Karpas-422 (cell line): ENCODE measurements at regions not wholly inside any gene's neighbourhood (a gene's known extent, or its start where the extent isn't known, plus 50 kb on each side); places are given as distances from the start of the nearest gene placed in this dataset.

Experiments used
- DNase-seq: peaks from one replicate; pipeline ENCODE4 v3.0.0-alpha.2; 2015
- H2AFZ ChIP-seq: fragments of 200-600 bp; sonication (generic); 2 replicates; pipeline ENCODE4 v1.6.1; 2014; ENCODE audit warnings: antibody characterized with exemption, low read length, mixed read lengths
- H3K27ac ChIP-seq: fragments of 200-600 bp; sonication (generic); 2 replicates; pipeline ENCODE4 v1.5.1; 2014; ENCODE audit warnings: mild to moderate bottlenecking, low read length, moderate library complexity
- H3K27me3 ChIP-seq: fragments of 200-600 bp; sonication (generic); 2 replicates; pipeline ENCODE4 v1.6.1; 2014; ENCODE audit warnings: low read length, mixed read lengths
- H3K36me3 ChIP-seq: fragments of 200-600 bp; sonication (generic); 2 replicates; pipeline ENCODE4 v1.6.1; 2014; ENCODE audit warnings: low read length, mixed read lengths; ENCODE audit not compliant: insufficient read depth
- H3K4me1 ChIP-seq: fragments of 200-600 bp; sonication (generic); 2 replicates; pipeline ENCODE4 v1.6.1; 2014; ENCODE audit warnings: mild to moderate bottlenecking, low read length, mixed read lengths
- H3K4me2 ChIP-seq: fragments of 200-600 bp; sonication (generic); 2 replicates; pipeline ENCODE4 v1.6.1; 2014; ENCODE audit warnings: low read length, low read depth, mild to moderate bottlenecking; ENCODE audit not compliant: poor library complexity, severe bottlenecking
- H3K4me3 ChIP-seq: fragments of 200-600 bp; sonication (generic); 2 replicates; pipeline ENCODE4 v1.5.1; 2014; ENCODE audit warnings: mild to moderate bottlenecking, antibody characterized with exemption, low read length, mixed read lengths
- H3K79me2 ChIP-seq: fragments of 200-600 bp; sonication (generic); 2 replicates; pipeline ENCODE4 v1.6.1; 2014; ENCODE audit warnings: mild to moderate bottlenecking, low read length, mixed read lengths
- H3K9ac ChIP-seq: fragments of 200-600 bp; sonication (generic); 2 replicates; pipeline ENCODE4 v1.6.0; 2014; ENCODE audit warnings: low read length
- H3K9me2 ChIP-seq: fragments of 200-600 bp; sonication (generic), shearing (Covaris generic); replicated peaks from 2 replicates; pipeline ENCODE4 v1.6.0; 2014; ENCODE audit warnings: mild to moderate bottlenecking, low read length, moderate library complexity; ENCODE audit not compliant: insufficient read depth
- H3K9me3 ChIP-seq: fragments of 300-700, 200-600 bp; sonication (generic); 2 replicates; pipeline ENCODE4 v1.6.1; 2014; ENCODE audit warnings: low read length, mixed read lengths
- H4K20me1 ChIP-seq: fragments of 200-600 bp; sonication (generic); 2 replicates; pipeline ENCODE4 v1.6.1; 2014; ENCODE audit warnings: mild to moderate bottlenecking, antibody characterized with exemption, low read length, low read depth; ENCODE audit not compliant: insufficient read depth

- Histone ChIP-seq H2AFZ (no peak overlapping the region), H3K36me3 (no peaks in the 10 kb centered on the region), H4K20me1 (no peaks in the 10 kb centered on the region), H3K9me3 (no peaks in the 10 kb centered on the region; the same call in 1 of the 2 replicates), H3K9me2 (no peaks in the 10 kb centered on the region; the same call in 1 of the 2 replicates), H3K79me2 (no peaks in the 10 kb centered on the region), H3K27ac (no peak overlapping the region), H3K4me3 (no peak overlapping the region), H3K4me1 (no peaks in the 10 kb centered on the region), H3K4me2 (no peak overlapping the region), H3K27me3 (no peaks in the 10 kb centered on the region), H3K9ac (no peak overlapping the region)
- no peak for DNase-seq
Observed at GRCh38 chr12:82058197-82058596, 299.0 kb upstream of the PPFIA2 start.

DNA sequence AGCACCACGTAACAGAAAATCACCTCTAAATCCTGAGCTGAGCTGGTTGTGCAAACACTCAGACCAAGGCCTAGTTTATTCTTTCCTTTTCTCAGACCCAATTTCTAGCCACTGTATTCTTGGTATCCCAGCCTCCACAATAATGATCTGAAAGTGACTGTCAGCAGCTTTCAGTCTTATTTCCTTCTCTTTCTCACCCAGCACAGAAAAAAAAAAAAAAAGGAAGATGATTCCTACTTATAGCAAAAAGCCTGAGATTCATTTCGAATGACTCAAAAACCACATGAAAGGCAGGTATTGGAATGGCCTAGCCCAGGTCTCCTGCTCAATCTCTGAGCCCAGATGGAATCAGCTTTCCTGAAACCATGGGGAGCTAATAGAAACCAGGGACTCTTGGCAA, 298.6 kb upstream of the PPFIA2 start:
- DNase-seq, result no peak
- Histone ChIP-seq H3K27me3 (no peaks in the 10 kb centered on the region), H4K20me1 (no peaks in the 10 kb centered on the region), H3K4me3 (no peak overlapping the region), H2AFZ (no peak overlapping the region), H3K36me3 (no peaks in the 10 kb centered on the region), H3K9me2 (no peaks in the 10 kb centered on the region; the same call in 1 of the 2 replicates), H3K27ac (no peak overlapping the region), H3K9ac (no peak overlapping the region), H3K4me2 (no peak overlapping the region), H3K9me3 (no peaks in the 10 kb centered on the region; the same call in 1 of the 2 replicates), H3K79me2 (no peaks in the 10 kb centered on the region), H3K4me1 (no peaks in the 10 kb centered on the region)

GRCh38 chr12:82055391-82055790, 296.2 kb upstream of the PPFIA2 start:
- H3K27me3 ChIP-seq, result no peaks in the 10 kb centered on the region
- no peaks in the 10 kb centered on the region for H4K20me1 ChIP-seq
- DNase-seq, result no peak
- H3K4me3 ChIP-seq, result no peak overlapping the region
- no peak overlapping the region for H3K4me2 ChIP-seq
- no peaks in the 10 kb centered on the region for H3K4me1 ChIP-seq
- H3K79me2 ChIP-seq, result no peaks in the 10 kb centered on the region
- no peak overlapping the region for H3K9ac ChIP-seq
- no peaks in the 10 kb centered on the region; the same call in 1 of the 2 replicates for H3K9me2 ChIP-seq
- no peaks in the 10 kb centered on the region; the same call in 1 of the 2 replicates for H3K9me3 ChIP-seq
- no peak overlapping the region for H3K27ac ChIP-seq
- no peaks in the 10 kb centered on the region for H3K36me3 ChIP-seq
- no peak overlapping the region for H2AFZ ChIP-seq

DNA sequence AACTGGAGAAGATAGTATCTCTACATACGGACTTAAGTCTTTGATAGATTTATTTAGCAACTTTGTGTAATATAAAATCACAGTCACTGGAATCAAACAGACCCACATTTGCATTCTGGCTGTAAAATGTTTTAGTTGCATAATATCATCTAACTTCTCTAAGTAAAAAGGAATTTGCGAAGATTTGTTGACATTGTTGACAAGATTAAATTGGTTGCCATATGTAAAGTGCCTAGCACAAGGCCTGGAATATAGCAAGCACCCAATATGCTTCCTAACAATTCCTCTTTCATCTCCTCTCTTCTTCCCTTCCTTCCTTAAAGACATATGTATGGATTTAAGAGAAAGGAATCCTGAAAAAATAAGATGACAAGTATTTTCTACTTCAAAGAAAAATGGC, 295.4 kb upstream of the PPFIA2 start:
- no peak for DNase-seq
- H3K9me3 ChIP-seq, result no peaks in the 10 kb centered on the region; the same call in 1 of the 2 replicates
- H3K9me2 ChIP-seq, result no peaks in the 10 kb centered on the region
- H3K27me3 ChIP-seq, result no peaks in the 10 kb centered on the region
- H4K20me1 ChIP-seq, result no peaks in the 10 kb centered on the region
- H3K9ac ChIP-seq, result no peak overlapping the region
- no peak overlapping the region for H3K27ac ChIP-seq
- H2AFZ ChIP-seq, result no peak overlapping the region
- no peak overlapping the region for H3K4me2 ChIP-seq
- no peaks in the 10 kb centered on the region for H3K4me1 ChIP-seq
- no peaks in the 10 kb centered on the region for H3K36me3 ChIP-seq
- no peak overlapping the region for H3K4me3 ChIP-seq
- no peaks in the 10 kb centered on the region for H3K79me2 ChIP-seq

GRCh38 chr12:82047446-82047845, 288.3 kb upstream of the PPFIA2 start:
- H3K4me3 ChIP-seq, result no peak overlapping the region
- no peak for DNase-seq
- no peak overlapping the region for H3K9ac ChIP-seq
- no peaks in the 10 kb centered on the region for H3K27me3 ChIP-seq
- no peak overlapping the region for H3K4me2 ChIP-seq
- peaks cover 3% of the 10 kb centered on the region; the same call in 1 of the 2 replicates for H3K9me3 ChIP-seq
- no peaks in the 10 kb centered on the region for H3K4me1 ChIP-seq
- H2AFZ ChIP-seq, result no peak overlapping the region
- H3K27ac ChIP-seq, result no peak overlapping the region
- H4K20me1 ChIP-seq, result no peaks in the 10 kb centered on the region
- H3K79me2 ChIP-seq, result no peaks in the 10 kb centered on the region
- 0 out of 2 replicates have a peak, but pooled peaks cover 3% of the 10 kb centered on the region for H3K9me2 ChIP-seq
- no peaks in the 10 kb centered on the region for H3K36me3 ChIP-seq

DNA sequence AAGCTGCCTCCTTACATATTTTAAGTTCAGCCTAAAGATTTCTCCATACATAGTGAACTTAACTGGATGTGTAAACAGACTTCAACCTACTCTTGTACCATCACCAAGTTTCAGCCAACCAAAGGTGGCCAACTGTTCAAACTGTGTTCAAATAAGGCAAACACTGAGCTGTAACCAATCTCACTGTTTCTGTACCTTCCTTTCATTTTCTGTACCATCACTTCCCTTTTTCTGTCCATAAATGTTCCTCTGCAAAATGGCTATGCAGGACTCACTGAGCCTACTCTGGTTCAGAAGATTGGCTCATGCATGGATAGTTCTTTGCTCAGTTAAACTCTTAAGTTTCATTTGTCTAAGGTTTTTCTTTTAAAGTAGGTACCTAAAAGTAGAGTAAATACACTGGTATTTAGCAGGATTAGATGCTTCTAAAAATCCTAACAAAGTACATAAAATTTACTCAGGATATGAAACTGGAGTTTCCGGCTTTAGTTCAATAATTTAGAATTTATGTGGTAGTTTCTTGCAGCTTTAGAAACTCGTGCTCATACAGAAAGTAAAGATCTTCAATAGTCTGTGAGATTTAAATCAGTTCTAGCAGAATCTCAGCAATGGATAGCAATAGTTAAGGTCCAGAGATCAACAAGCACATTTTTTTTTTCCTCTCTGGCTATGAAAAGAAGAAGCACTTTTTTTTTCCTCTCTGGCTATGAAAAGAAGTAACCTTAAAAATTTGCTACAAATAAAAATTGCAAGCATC, 282.0 kb upstream of the PPFIA2 start:
- Histone ChIP-seq H3K9me3 (peaks cover 11% of the 10 kb centered on the region), H3K79me2 (no peaks in the 10 kb centered on the region), H3K4me1 (no peaks in the 10 kb centered on the region), H3K27me3 (no peaks in the 10 kb centered on the region), H3K4me3 (no peak overlapping the region), H2AFZ (no peak overlapping the region), H3K36me3 (no peaks in the 10 kb centered on the region), H3K9me2 (0 out of 2 replicates have a peak, but pooled peaks cover 3% of the 10 kb centered on the region), H3K4me2 (no peak overlapping the region), H3K27ac (no peak overlapping the region), H3K9ac (no peak overlapping the region), H4K20me1 (no peaks in the 10 kb centered on the region)
- no peak for DNase-seq

- DNase-seq, result no peak
- no peaks in the 10 kb centered on the region for H3K9me2 ChIP-seq
- H3K79me2 ChIP-seq, result no peaks in the 10 kb centered on the region
- H3K4me3 ChIP-seq, result no peak overlapping the region
- no peaks in the 10 kb centered on the region for H3K4me1 ChIP-seq
- H3K27me3 ChIP-seq, result no peaks in the 10 kb centered on the region
- H3K4me2 ChIP-seq, result no peak overlapping the region
- H3K9me3 ChIP-seq, result peaks cover 11% of the 10 kb centered on the region
- H2AFZ ChIP-seq, result no peak overlapping the region
- no peaks in the 10 kb centered on the region for H4K20me1 ChIP-seq
- H3K36me3 ChIP-seq, result no peaks in the 10 kb centered on the region
- H3K9ac ChIP-seq, result no peak overlapping the region
- H3K27ac ChIP-seq, result no peak overlapping the region
Observed at GRCh38 chr12:82034769-82035168, 275.6 kb upstream of the PPFIA2 start.

GRCh38 chr12:82029936-82030335, 270.8 kb upstream of the PPFIA2 start:
- Histone ChIP-seq H3K27ac (no peak overlapping the region), H3K4me2 (no peak overlapping the region), H3K4me1 (no peaks in the 10 kb centered on the region), H3K27me3 (no peaks in the 10 kb centered on the region), H3K9me3 (no peaks in the 10 kb centered on the region; the same call in 1 of the 2 replicates), H3K4me3 (no peak overlapping the region), H4K20me1 (no peaks in the 10 kb centered on the region), H2AFZ (no peak overlapping the region), H3K79me2 (no peaks in the 10 kb centered on the region), H3K36me3 (no peaks in the 10 kb centered on the region), H3K9me2 (no peaks in the 10 kb centered on the region), H3K9ac (no peak overlapping the region)
- no peak for DNase-seq
